CD4-positive, alpha-beta T cell (primary cell): ENCODE measurements at regions not wholly inside any gene's neighbourhood (a gene's known extent, or its start where the extent isn't known, plus 50 kb on each side); places are given as distances from the start of the nearest gene placed in this dataset.
"Not testable (repeated sequence)": the region's sequence is repeated elsewhere in the genome, so short reads cannot be mapped to it uniquely, and the experiment has no call there.

Experiments used
- ATAC-seq: fragments of 200-7000 bp; cut with Tn5 transposase; one replicate; pipeline ENCODE4 v1.10.0; 2022; ENCODE audit warnings: mild to moderate bottlenecking; ENCODE audit not compliant: poor library complexity
- CTCF ChIA-PET: fragments of 350-600 bp; sonication (Branson Sonifier 250); formaldehyde crosslinking; loops from one replicate; lab custom pipeline; 2021; ENCODE audit warnings: antibody characterized with exemption, inconsistent platforms; lab: Charles Lee
- POLR2A ChIA-PET: fragments of 350-600 bp; sonication (Branson Sonifier 250); formaldehyde crosslinking; loops from one replicate; lab custom pipeline; 2021; ENCODE audit warnings: antibody characterized with exemption, inconsistent platforms; lab: Charles Lee
- DNase-seq, 14 experiments: peaks; one replicate each; pipeline ENCODE4 v3.0.0-alpha.2; 2013 to 2020; ENCODE audit warnings: mixed read lengths in 2 of 14
- H3K27ac ChIP-seq, 2 donors: one replicate each; pipeline versions ENCODE4 v1.5.1 to v1.7.0; 2013; ENCODE audit warnings: low read length in 2 of 2, low read depth in 1 of 2, mild to moderate bottlenecking in 1 of 2
- H3K27me3 ChIP-seq, 2 experiments: 1 replicate in 1 of 2; 2 replicates in 1 of 2; pipeline versions ENCODE4 v1.6.1 to v1.7.0; 2013; ENCODE audit warnings: low read length in 2 of 2, control low read depth in 1 of 2, mild to moderate bottlenecking in 1 of 2, moderate library complexity in 1 of 2; ENCODE audit not compliant: insufficient read depth in 2 of 2, control insufficient read depth in 1 of 2
- H3K36me3 ChIP-seq: one replicate; pipeline ENCODE4 v1.6.1; 2013; ENCODE audit warnings: low read length, control low read depth; ENCODE audit not compliant: insufficient read depth
- H3K4me1 ChIP-seq: one replicate; pipeline ENCODE4 v1.6.1; 2013; ENCODE audit warnings: low read length, control low read depth; ENCODE audit not compliant: insufficient read depth
- H3K4me3 ChIP-seq: one replicate; pipeline ENCODE4 v1.5.1; 2013; ENCODE audit warnings: mild to moderate bottlenecking, low read length, moderate library complexity
- H3K9me3 ChIP-seq, 2 experiments: 1 replicate in 1 of 2; 2 replicates in 1 of 2; pipeline versions ENCODE4 v1.6.1 to v1.7.0; 2013; ENCODE audit warnings: low read length in 2 of 2, mild to moderate bottlenecking in 2 of 2, control low read depth in 1 of 2, moderate library complexity in 1 of 2; ENCODE audit not compliant: control insufficient read depth in 1 of 2, insufficient read depth in 1 of 2
- H3K27ac Mint-ChIP-seq: one replicate; pipeline ENCODE4 v1.8.0; 2020; ENCODE audit warnings: mixed read lengths
- H3K27me3 Mint-ChIP-seq: one replicate; pipeline ENCODE4 v1.8.0; 2021; ENCODE audit warnings: mixed read lengths
- H3K36me3 Mint-ChIP-seq: one replicate; pipeline ENCODE4 v1.8.0; 2021; ENCODE audit warnings: low read depth, mixed read lengths
- H3K4me1 Mint-ChIP-seq: one replicate; pipeline ENCODE4 v1.8.0; 2021; ENCODE audit warnings: low read depth, mixed read lengths
- H3K4me3 Mint-ChIP-seq: one replicate; pipeline ENCODE4 v1.8.0; 2020; ENCODE audit warnings: mild to moderate bottlenecking, mixed read lengths
- H3K9me3 Mint-ChIP-seq: one replicate; pipeline ENCODE4 v1.8.0; 2020; ENCODE audit warnings: mixed read lengths
- CTCF ChIP-seq: fragments of 200-600 bp; IDR thresholded peaks from one replicate; pipeline ENCODE4 v1.8.0; 2022; ENCODE audit warnings: antibody characterized with exemption, mild to moderate bottlenecking
- intact Hi-C, 2 experiments: fragments of 100-400 bp; cut with DNase I in 1 of 2; cut with micrococcal nuclease in 1 of 2; formaldehyde crosslinking; loops; one replicate each; pipeline versions ENCODE4 v1.15.1 to v1.9.0; 2023 to 2025; cut with DNase I, micrococcal nuclease

GRCh38 chr4:127261476-127261875 is 371.3 kb upstream of the INTU start:
- peaks cover 11% of the 10 kb centered on the region for H3K9me3 Mint-ChIP-seq
- no peak for ATAC-seq
- H3K4me1 Mint-ChIP-seq, result no peaks in the 10 kb centered on the region

GRCh38 chr4:127268367-127268766 is 364.4 kb upstream of the INTU start:
- H3K36me3 ChIP-seq, result no peaks in the 10 kb centered on the region
- Mint-ChIP-seq H3K27ac (no peak overlapping the region), H3K36me3 (no peaks in the 10 kb centered on the region), H3K4me1 (no peaks in the 10 kb centered on the region), H3K27me3 (no peaks in the 10 kb centered on the region), H3K9me3 (peaks cover 12% of the 10 kb centered on the region), H3K4me3 (no peak overlapping the region)
- no peak for DNase-seq
- no peak overlapping the region for H3K27ac ChIP-seq
- H3K27me3 ChIP-seq, result no peaks in the 10 kb centered on the region
- H3K9me3 ChIP-seq, result no peaks in the 10 kb centered on the region
- H3K4me1 ChIP-seq, result no peaks in the 10 kb centered on the region
- POLR2A ChIA-PET, result no interaction called here
- no peak for ATAC-seq
- intact Hi-C loops, result no loop called here
- TF ChIP-seq CTCF, result no peak
- CTCF ChIA-PET, result no interaction called here
- H3K4me3 ChIP-seq, result no peak overlapping the region

More at GRCh38 chr4:127261476-127261875, 371.3 kb upstream of the INTU start:
- intact Hi-C loops, result no loop called here
- Histone ChIP-seq H3K27me3 (no peaks in the 10 kb centered on the region), H3K36me3 (no peaks in the 10 kb centered on the region), H3K9me3 (no peaks in the 10 kb centered on the region), H3K4me1 (no peaks in the 10 kb centered on the region), H3K4me3 (no peak overlapping the region), H3K27ac (no peak overlapping the region)
- Mint-ChIP-seq H3K36me3 (no peaks in the 10 kb centered on the region), H3K4me3 (no peak overlapping the region), H3K27ac (no peak overlapping the region), H3K27me3 (no peaks in the 10 kb centered on the region)
- POLR2A ChIA-PET, result no interaction called here
- CTCF ChIA-PET, result no interaction called here
- TF ChIP-seq CTCF, result no peak
- DNase-seq, result no peak

- H3K36me3 Mint-ChIP-seq, intact Hi-C loops, H3K27ac ChIP-seq, H3K4me3 ChIP-seq, H3K36me3 ChIP-seq, H3K9me3 ChIP-seq, H3K27me3 ChIP-seq, H3K4me1 ChIP-seq, H3K4me3 Mint-ChIP-seq, H3K27me3 Mint-ChIP-seq, CTCF ChIA-PET, DNase-seq, ATAC-seq, POLR2A ChIA-PET, H3K27ac Mint-ChIP-seq, H3K4me1 Mint-ChIP-seq: not testable (repeated sequence)
- peaks cover 18% of the 10 kb centered on the region for H3K9me3 Mint-ChIP-seq
Observed at GRCh38 chr4:127277023-127277422, 355.7 kb upstream of the INTU start.

- Mint-ChIP-seq H3K4me3 (no peak overlapping the region), H3K27ac (no peak overlapping the region), H3K9me3 (peaks cover 15% of the 10 kb centered on the region), H3K36me3 (no peaks in the 10 kb centered on the region), H3K4me1 (no peaks in the 10 kb centered on the region), H3K27me3 (no peaks in the 10 kb centered on the region)
- no peak for ATAC-seq
- no peaks in the 10 kb centered on the region for H3K9me3 ChIP-seq
- TF ChIP-seq CTCF, result no peak
- no peak overlapping the region for H3K4me3 ChIP-seq
- H3K4me1 ChIP-seq, result no peaks in the 10 kb centered on the region
- ChIA-PET POLR2A (no interaction called here), CTCF (no interaction called here)
- H3K27ac ChIP-seq, result no peak overlapping the region
- intact Hi-C loops, result no loop called here
- no peaks in the 10 kb centered on the region for H3K27me3 ChIP-seq
- DNase-seq, result no peak
- H3K36me3 ChIP-seq, result no peaks in the 10 kb centered on the region
Observed at GRCh38 chr4:127284236-127284635, 348.5 kb upstream of the INTU start.
